PFSK-1 (cell line): ENCODE measurements at regions not wholly inside any gene's neighbourhood (a gene's known extent, or its start where the extent isn't known, plus 50 kb on each side); places are given as distances from the start of the nearest gene placed in this dataset.

Experiments
- POLR2AphosphoS5 ChIP-seq: IDR thresholded peaks from 2 replicates; pipeline ENCODE4 v1.6.1; 2012; ENCODE audit warnings: low read depth, mild to moderate bottlenecking, control low read depth, low read length, moderate library complexity
- TAF1 ChIP-seq: IDR thresholded peaks from 2 replicates; pipeline ENCODE4 v1.6.1; 2012; ENCODE audit warnings: low read length, control low read depth, borderline replicate concordance; ENCODE audit not compliant: insufficient read depth

DNA sequence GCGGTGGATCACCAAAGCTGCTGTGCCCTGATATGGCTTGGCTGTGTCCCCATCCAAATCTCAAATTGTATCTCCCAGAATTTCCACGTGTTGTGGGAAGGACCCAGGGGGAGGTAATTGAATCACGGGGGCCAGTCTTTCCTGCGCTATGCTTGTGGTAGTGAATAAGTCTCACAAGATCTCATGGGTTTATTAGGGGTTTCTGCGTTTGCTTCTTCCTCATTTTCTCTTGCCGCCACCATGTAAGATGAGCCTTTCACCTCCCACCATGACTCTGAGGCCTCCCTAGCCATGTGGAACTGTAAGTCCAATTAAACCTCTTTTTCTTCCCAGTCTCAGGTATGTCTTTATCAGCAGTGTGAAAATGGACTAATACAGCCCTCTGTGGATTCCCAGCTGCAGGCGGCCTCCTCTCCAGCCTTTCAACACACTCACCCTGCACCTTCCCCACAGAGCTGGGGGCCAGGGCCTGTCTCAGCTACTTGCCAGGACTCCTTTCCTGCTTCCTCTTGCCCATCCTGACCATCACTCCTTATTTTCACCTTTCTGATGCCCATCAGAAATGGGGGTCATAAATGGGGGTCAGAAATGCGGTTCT is 57.2 kb upstream of the TOMM7 start:
- TF ChIP-seq POLR2AphosphoS5 (no peak), TAF1 (no peak)
